ENCODE measurements at regions not wholly inside any gene's neighbourhood (a gene's known extent, or its start where the extent isn't known, plus 50 kb on each side); places are given as distances from the start of the nearest gene placed in this dataset.

GRCh38 chr4:8710946-8711345, 118.4 kb downstream of the CPZ start:
- no peak for DNase-seq (ENCODE audit: low spot score)

GRCh38 chr4:8710416-8710815, 117.9 kb downstream of the CPZ start:
- no peak for DNase-seq (ENCODE audit: low spot score)

GRCh38 chr4:8709729-8710360, 117.3 kb downstream of the CPZ start:
- no peak for DNase-seq (ENCODE audit: low spot score)

GRCh38 chr4:8709050-8709728, 116.6 kb downstream of the CPZ start:
- DNase-seq (ENCODE audit: low spot score) = no peak

- DNase-seq (ENCODE audit: low spot score) = no peak
Measured at GRCh38 chr4:8708401-8709021, 115.9 kb downstream of the CPZ start.

GRCh38 chr4:8707045-8707781, 114.6 kb downstream of the CPZ start:
- DNase-seq (ENCODE audit: low spot score) = no peak

GRCh38 chr4:8706216-8707044, 113.9 kb downstream of the CPZ start:
- no peak for DNase-seq (ENCODE audit: low spot score)

GRCh38 chr4:8705161-8706145, 112.9 kb downstream of the CPZ start:
- DNase-seq (ENCODE audit: low spot score) = no peak

GRCh38 chr4:8704632-8705031, 112.1 kb downstream of the CPZ start:
- no peak for DNase-seq (ENCODE audit: low spot score)

- no peak for DNase-seq (ENCODE audit: low spot score)
Measured at GRCh38 chr4:8703857-8704495, 111.4 kb downstream of the CPZ start.

GRCh38 chr4:8703401-8703696, 110.8 kb downstream of the CPZ start:
- DNase-seq (ENCODE audit: low spot score) = no peak

- no peak for DNase-seq (ENCODE audit: low spot score)
Measured at GRCh38 chr4:8702516-8703400, 110.2 kb downstream of the CPZ start.

- DNase-seq (ENCODE audit: low spot score) = no peak
Measured at GRCh38 chr4:8702020-8702495, 109.5 kb downstream of the CPZ start.

- no peak for DNase-seq (ENCODE audit: low spot score)
Measured at GRCh38 chr4:8701126-8702019, 108.8 kb downstream of the CPZ start.

- no peak for DNase-seq (ENCODE audit: low spot score)
Measured at GRCh38 chr4:8700531-8700930, 108.0 kb downstream of the CPZ start.

- no peak for DNase-seq (ENCODE audit: low spot score)
Measured at GRCh38 chr4:8699479-8700145, 107.0 kb downstream of the CPZ start.

- no peak for DNase-seq (ENCODE audit: low spot score)
Measured at GRCh38 chr4:8699063-8699385, 106.5 kb downstream of the CPZ start.
